K562 (cell line): ENCODE measurements at regions not wholly inside any gene's neighbourhood (a gene's known extent, or its start where the extent isn't known, plus 50 kb on each side); places are given as distances from the start of the nearest gene placed in this dataset.
A peak's percentile ranks its signal among the peaks of the same experiment; 100 is the strongest.

Source experiments
- ATAC-seq: fragments of 200-7000 bp; cut with Tn5 transposase; 3 replicates; pipeline ENCODE4 v1.9.1; 2020; ENCODE audit warnings: moderate library complexity
- BruUV-seq: library from RNA; stranded (reverse); fragments of 400-500 nt; replicated peaks from 2 replicates; lab custom pipeline; 2021; lab: Mats Ljungman, UMichigan
- CTCF ChIA-PET: fragments of 300-600 bp; formaldehyde crosslinking; extraction: SDS; loops from one replicate; lab custom pipeline; 2021; ENCODE audit warnings: low intra/inter-chr PET ratio; lab: Yijun Ruan, JAX
- POLR2A ChIA-PET: fragments of 300-600, 350-650 bp; sonication (Branson Sonifier 250); formaldehyde crosslinking; extraction: SDS; loops from one replicate; lab custom pipeline; 2021; ENCODE audit warnings: antibody characterized with exemption, inconsistent platforms; lab: Yijun Ruan, JAX
- DNase-seq, 4 experiments: peaks; one replicate each; pipeline versions ENCODE4 v3.0.0 to v3.0.0-alpha.2; 2011 to 2018; ENCODE audit warnings: low spot score in 3 of 4, mixed read lengths in 3 of 4; ENCODE audit errors: extremely low read depth in 1 of 4
- FAIRE-seq: peaks from 2 replicates; lab custom pipeline; 2011; peaks lifted over from hg19 to GRCh38; lab: Jason Lieb, UNC
- H2AFZ ChIP-seq: 2 replicates; pipeline ENCODE4 v1.6.0; 2011; ENCODE audit warnings: low read depth, low read length, control low read depth, inconsistent platforms
- H3K27ac ChIP-seq: fragments of 200-600 bp; 3 replicates; pipeline ENCODE4 v1.8.0; 2011; ENCODE audit warnings: low read depth, mild to moderate bottlenecking, control low read depth, inconsistent platforms, low read length, moderate library complexity, mixed read lengths; ENCODE audit errors: extremely low read depth
- H3K27me3 ChIP-seq, 2 experiments: fragments of 300-600 bp in 1 of 2; 2 replicates in 1 of 2; 3 replicates in 1 of 2; pipeline versions ENCODE4 v1.6.0 to v1.8.0; 2011; ENCODE audit warnings: inconsistent platforms in 2 of 2, low read length in 2 of 2, mild to moderate bottlenecking in 1 of 2, mixed read lengths in 1 of 2, moderate library complexity in 1 of 2; ENCODE audit not compliant: control insufficient read depth in 2 of 2, insufficient read depth in 2 of 2
- H3K36me3 ChIP-seq: fragments of 300-600 bp; 3 replicates; pipeline ENCODE4 v1.8.0; 2011; ENCODE audit warnings: mild to moderate bottlenecking, low read length, inconsistent platforms; ENCODE audit not compliant: control insufficient read depth, insufficient read depth
- H3K4me1 ChIP-seq, 2 experiments: fragments of 200-600 bp in 1 of 2; replicated peaks in 1 of 2; 2 replicates in 1 of 2; 3 replicates in 1 of 2; pipeline versions ENCODE4 v1.5.1 to v1.8.0; 2011; ENCODE audit warnings: inconsistent platforms in 2 of 2, low read length in 2 of 2, mild to moderate bottlenecking in 1 of 2, mixed read lengths in 1 of 2, moderate library complexity in 1 of 2; ENCODE audit not compliant: control insufficient read depth in 2 of 2, insufficient read depth in 2 of 2
- H3K4me2 ChIP-seq: 2 replicates; pipeline ENCODE4 v1.6.1; 2011; ENCODE audit warnings: low read length, control low read depth, inconsistent platforms, mixed read lengths; ENCODE audit not compliant: insufficient read depth
- H3K4me3 ChIP-seq: fragments of 200-600 bp; sonication (generic), shearing (Covaris generic); 2 replicates; pipeline ENCODE4 v1.5.1; 2016; ENCODE audit warnings: control low read depth, inconsistent platforms
- H3K79me2 ChIP-seq: fragments of 200-600 bp; 3 replicates; pipeline ENCODE4 v1.8.0; 2011; ENCODE audit warnings: low read length, inconsistent platforms; ENCODE audit not compliant: control insufficient read depth, insufficient read depth
- H3K9ac ChIP-seq, 2 experiments: 2 replicates each; pipeline versions ENCODE4 v1.6.0 to v1.6.1; 2011; ENCODE audit warnings: low read depth in 2 of 2, low read length in 2 of 2, control low read depth in 1 of 2, inconsistent platforms in 1 of 2, mild to moderate bottlenecking in 1 of 2, mixed read lengths in 1 of 2; ENCODE audit not compliant: insufficient read depth in 1 of 2
- H3K9me1 ChIP-seq: one replicate; pipeline ENCODE4 v1.6.0; 2011; ENCODE audit warnings: inconsistent platforms, mild to moderate bottlenecking, low read length, moderate library complexity; ENCODE audit not compliant: control insufficient read depth, insufficient read depth
- H3K9me3 ChIP-seq: replicated peaks from 2 replicates; pipeline ENCODE4 v1.5.1; 2011; ENCODE audit warnings: low read depth, low read length, inconsistent platforms; ENCODE audit not compliant: control insufficient read depth, insufficient read depth
- H4K20me1 ChIP-seq: replicated peaks from 2 replicates; pipeline ENCODE4 v1.6.1; 2011; ENCODE audit warnings: low read length, inconsistent platforms, mixed read lengths; ENCODE audit not compliant: control insufficient read depth, insufficient read depth
- BRD4 ChIP-seq: fragments of 200-600 bp; sonication (generic); IDR thresholded peaks from 2 replicates; pipeline ENCODE4 v1.6.1; 2017; ENCODE audit warnings: inconsistent platforms
- CAMTA2 ChIP-seq: fragments of 250-450 bp; sonication (Bioruptor Pico); conservative IDR thresholded peaks from 2 replicates; pipeline ENCODE4 v1.5.1; 2022
- CC2D1A ChIP-seq: fragments of 450-650 bp; IDR thresholded peaks from 2 replicates; pipeline ENCODE4 v1.6.1; 2017; ENCODE audit warnings: mild to moderate bottlenecking
- KLF10 ChIP-seq: fragments of 250-450 bp; sonication (Bioruptor Pico); IDR thresholded peaks from 2 replicates; pipeline ENCODE4 v1.6.1; 2021; ENCODE audit warnings: matching md5 sums
- NBN ChIP-seq: fragments of 450-650 bp; IDR thresholded peaks from 2 replicates; pipeline ENCODE4 v1.6.1; 2016; ENCODE audit warnings: low read depth, mild to moderate bottlenecking
- NCOA1 ChIP-seq: fragments of 450-650 bp; IDR thresholded peaks from 2 replicates; pipeline ENCODE4 v1.6.1; 2016; ENCODE audit warnings: low read depth
- ZC3H8 ChIP-seq: fragments of 450-650 bp; IDR thresholded peaks from 2 replicates; pipeline ENCODE4 v1.6.1; 2017
- ZNF175 ChIP-seq: fragments of 200-800 bp; sonication (Bioruptor generic); IDR thresholded peaks from 2 replicates; pipeline ENCODE4 v1.6.1; 2016; ENCODE audit warnings: low read depth, mild to moderate bottlenecking, missing genetic modification characterization, missing compliant biosample characterization
- ZNF197 ChIP-seq: fragments of 200-800 bp; sonication (Bioruptor generic); IDR thresholded peaks from 2 replicates; pipeline ENCODE4 v1.6.1; 2016; ENCODE audit warnings: low read depth, missing genetic modification characterization, missing compliant biosample characterization
- ZNF324 ChIP-seq: fragments of 250-450 bp; sonication (Bioruptor Pico); IDR thresholded peaks from 2 replicates; pipeline ENCODE4 v1.4.0; 2020; ENCODE audit warnings: mild to moderate bottlenecking
- WGBS: fragments of 100-300 bp; shearing (Covaris generic); methylation state at CpG from one replicate; pipeline ENCODE4 v1.1.6; 2016; ENCODE audit warnings: low coverage, mixed read lengths; ENCODE audit not compliant: insufficient coverage; ENCODE audit errors: missing lambda C conversion rate; 5-methylcytosine and 5-hydroxymethylcytosine counted together
- in situ Hi-C: fragments of 300-500 bp; cut with MboI; formaldehyde crosslinking; loops from 4 replicates; pipeline ENCODE4 v1.15.0; 2018; ENCODE audit warnings: inconsistent platforms, mixed read lengths
- intact Hi-C: fragments of 100-400 bp; cut with micrococcal nuclease; formaldehyde crosslinking; loops from 2 replicates; pipeline ENCODE4 v1.14.2; 2022
- TF ChIP-seq, protein P1 (sequence below): fragments of 450-650 bp; conservative IDR thresholded peaks from 2 replicates; pipeline ENCODE4 v1.6.1; 2016; ENCODE audit warnings: missing genetic modification characterization, low read depth, mild to moderate bottlenecking, control low read depth, missing compliant biosample characterization
- TF ChIP-seq, protein P2 (sequence below), 3 experiments: fragments of 200-800 bp in 1 of 3; fragments of 250-450 bp in 1 of 3; fragments of 450-650 bp in 1 of 3; sonication (Bioruptor Pico) in 1 of 3; sonication (Bioruptor generic) in 1 of 3; formaldehyde crosslinking in 1 of 3; IDR thresholded peaks; 2 replicates each; pipeline versions ENCODE4 v1.6.1 to v1.8.0; 2016 to 2022; ENCODE audit warnings: mild to moderate bottlenecking in 2 of 3, missing genetic modification characterization in 2 of 3, missing compliant biosample characterization in 1 of 3, moderate library complexity in 1 of 3
- TF ChIP-seq, protein P3 (sequence below): fragments of 450-650 bp; IDR thresholded peaks from 2 replicates; pipeline ENCODE4 v1.6.1; 2016
- TF ChIP-seq, protein P4 (sequence below): fragments of 250-450 bp; sonication (Bioruptor Pico); IDR thresholded peaks from 2 replicates; pipeline ENCODE4 v1.8.0; 2021; ENCODE audit warnings: moderate library complexity, mild to moderate bottlenecking, inconsistent platforms
- TF ChIP-seq, protein P5 (sequence below): fragments of 250-450 bp; sonication (Bioruptor Pico); IDR thresholded peaks from 2 replicates; pipeline ENCODE4 v1.5.0; 2021

DNA sequence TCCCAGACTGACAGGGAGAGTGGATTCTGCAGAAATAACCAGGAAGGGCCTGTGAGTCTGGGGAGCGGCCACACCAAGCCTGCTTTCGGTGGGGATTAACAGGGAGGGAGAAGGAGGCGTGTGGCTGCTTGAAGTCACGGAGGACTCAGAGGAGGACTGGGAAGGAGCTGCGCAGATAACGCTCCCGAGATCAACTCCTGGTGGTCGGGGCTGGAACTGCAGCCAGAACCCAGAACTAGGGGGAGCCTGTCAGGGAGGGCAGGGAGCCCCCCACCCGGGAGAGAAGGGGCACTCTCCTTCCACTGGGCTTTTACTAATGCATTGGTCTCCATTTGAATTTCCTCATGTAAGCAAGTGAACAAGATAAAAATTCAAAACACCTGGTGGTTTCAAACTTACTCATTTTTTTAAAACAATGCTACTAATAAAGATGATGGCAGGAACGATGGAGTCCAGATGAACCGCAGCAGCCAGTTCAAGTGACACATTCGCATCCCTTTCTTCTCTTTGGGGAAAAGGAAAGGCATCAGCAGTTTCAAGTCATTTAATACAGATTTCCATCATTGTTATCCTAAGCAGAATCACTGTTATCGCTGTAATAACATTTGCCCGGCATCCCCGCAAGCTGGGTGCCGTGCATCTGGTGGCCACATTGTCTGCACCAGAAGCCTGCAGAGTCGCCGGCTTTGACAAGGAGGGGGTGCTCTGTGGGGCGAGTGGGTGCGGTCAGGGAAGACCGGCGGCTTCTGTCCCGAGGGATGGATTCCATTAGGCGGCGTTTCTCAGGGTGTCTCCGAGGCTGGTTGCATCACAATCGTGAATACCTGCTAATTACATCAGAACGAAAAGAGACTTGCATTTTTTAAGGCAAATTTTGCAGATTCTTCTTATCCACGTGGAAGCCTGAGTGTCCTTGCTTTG, 183.0 kb downstream of the FOXL1 start:
- Histone ChIP-seq H3K79me2 (no peaks in the 10 kb centered on the region), H3K9me1 (no peaks in the 10 kb centered on the region), H2AFZ (no peak overlapping the region), H3K4me3 (no peak overlapping the region), H3K9me3 (no peaks in the 10 kb centered on the region), H4K20me1 (peaks cover 5% of the 10 kb centered on the region; the same call in 1 of the 2 replicates), H3K4me2 (no peak overlapping the region), H3K36me3 (no peaks in the 10 kb centered on the region), H3K9ac (no peak overlapping the region), H3K4me1 (no peaks in the 10 kb centered on the region), H3K27ac (no peak overlapping the region), H3K27me3 (peaks cover 26 to 56% of the 10 kb centered on the region in 2 experiments)
- ATAC-seq (peak; percentile 90), DNase-seq (peak; percentile 63 to 80 (median 74)), FAIRE-seq (no peak)
- in situ Hi-C loops (no loop called here), intact Hi-C loops (no loop called here)
- WGBS, result 6% methylated on average over 25 of the region's 29 CpGs
- no TSS peak for BruUV-seq
- ChIA-PET POLR2A (interaction anchor here (0.6 kb wide), 1 partner anchor 52 kb away, joined by 3 read pairs; no protein-coding TSS in a partner anchor), CTCF (no interaction called here)
- TF ChIP-seq, protein P1, sequence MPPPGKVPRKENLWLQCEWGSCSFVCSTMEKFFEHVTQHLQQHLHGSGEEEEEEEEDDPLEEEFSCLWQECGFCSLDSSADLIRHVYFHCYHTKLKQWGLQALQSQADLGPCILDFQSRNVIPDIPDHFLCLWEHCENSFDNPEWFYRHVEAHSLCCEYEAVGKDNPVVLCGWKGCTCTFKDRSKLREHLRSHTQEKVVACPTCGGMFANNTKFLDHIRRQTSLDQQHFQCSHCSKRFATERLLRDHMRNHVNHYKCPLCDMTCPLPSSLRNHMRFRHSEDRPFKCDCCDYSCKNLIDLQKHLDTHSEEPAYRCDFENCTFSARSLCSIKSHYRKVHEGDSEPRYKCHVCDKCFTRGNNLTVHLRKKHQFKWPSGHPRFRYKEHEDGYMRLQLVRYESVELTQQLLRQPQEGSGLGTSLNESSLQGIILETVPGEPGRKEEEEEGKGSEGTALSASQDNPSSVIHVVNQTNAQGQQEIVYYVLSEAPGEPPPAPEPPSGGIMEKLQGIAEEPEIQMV (tag), result peak; percentile 96
- TF ChIP-seq, protein P2, sequence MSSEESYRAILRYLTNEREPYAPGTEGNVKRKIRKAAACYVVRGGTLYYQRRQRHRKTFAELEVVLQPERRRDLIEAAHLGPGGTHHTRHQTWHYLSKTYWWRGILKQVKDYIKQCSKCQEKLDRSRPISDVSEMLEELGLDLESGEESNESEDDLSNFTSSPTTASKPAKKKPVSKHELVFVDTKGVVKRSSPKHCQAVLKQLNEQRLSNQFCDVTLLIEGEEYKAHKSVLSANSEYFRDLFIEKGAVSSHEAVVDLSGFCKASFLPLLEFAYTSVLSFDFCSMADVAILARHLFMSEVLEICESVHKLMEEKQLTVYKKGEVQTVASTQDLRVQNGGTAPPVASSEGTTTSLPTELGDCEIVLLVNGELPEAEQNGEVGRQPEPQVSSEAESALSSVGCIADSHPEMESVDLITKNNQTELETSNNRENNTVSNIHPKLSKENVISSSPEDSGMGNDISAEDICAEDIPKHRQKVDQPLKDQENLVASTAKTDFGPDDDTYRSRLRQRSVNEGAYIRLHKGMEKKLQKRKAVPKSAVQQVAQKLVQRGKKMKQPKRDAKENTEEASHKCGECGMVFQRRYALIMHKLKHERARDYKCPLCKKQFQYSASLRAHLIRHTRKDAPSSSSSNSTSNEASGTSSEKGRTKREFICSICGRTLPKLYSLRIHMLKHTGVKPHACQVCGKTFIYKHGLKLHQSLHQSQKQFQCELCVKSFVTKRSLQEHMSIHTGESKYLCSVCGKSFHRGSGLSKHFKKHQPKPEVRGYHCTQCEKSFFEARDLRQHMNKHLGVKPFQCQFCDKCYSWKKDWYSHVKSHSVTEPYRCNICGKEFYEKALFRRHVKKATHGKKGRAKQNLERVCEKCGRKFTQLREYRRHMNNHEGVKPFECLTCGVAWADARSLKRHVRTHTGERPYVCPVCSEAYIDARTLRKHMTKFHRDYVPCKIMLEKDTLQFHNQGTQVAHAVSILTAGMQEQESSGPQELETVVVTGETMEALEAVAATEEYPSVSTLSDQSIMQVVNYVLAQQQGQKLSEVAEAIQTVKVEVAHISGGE (CRISPR knock-in tag; IDR thresholded peaks at IDR 0.05), result no peak
- no peak for TF ChIP-seq BRD4
- no peak for TF ChIP-seq KLF10
- TF ChIP-seq, protein P3, sequence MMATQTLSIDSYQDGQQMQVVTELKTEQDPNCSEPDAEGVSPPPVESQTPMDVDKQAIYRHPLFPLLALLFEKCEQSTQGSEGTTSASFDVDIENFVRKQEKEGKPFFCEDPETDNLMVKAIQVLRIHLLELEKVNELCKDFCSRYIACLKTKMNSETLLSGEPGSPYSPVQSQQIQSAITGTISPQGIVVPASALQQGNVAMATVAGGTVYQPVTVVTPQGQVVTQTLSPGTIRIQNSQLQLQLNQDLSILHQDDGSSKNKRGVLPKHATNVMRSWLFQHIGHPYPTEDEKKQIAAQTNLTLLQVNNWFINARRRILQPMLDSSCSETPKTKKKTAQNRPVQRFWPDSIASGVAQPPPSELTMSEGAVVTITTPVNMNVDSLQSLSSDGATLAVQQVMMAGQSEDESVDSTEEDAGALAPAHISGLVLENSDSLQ, result peak; percentile 20; the same call in 1 of the 2 replicates
- TF ChIP-seq ZNF175, result no peak
- TF ChIP-seq ZNF324 (CRISPR knock-in tag), result no peak
- TF ChIP-seq CC2D1A, result peak; percentile 99
- TF ChIP-seq NBN, result no peak
- TF ChIP-seq, protein P4, sequence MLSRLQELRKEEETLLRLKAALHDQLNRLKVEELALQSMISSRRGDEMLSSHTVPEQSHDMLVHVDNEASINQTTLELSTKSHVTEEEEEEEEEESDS (CRISPR knock-in tag), result no peak
- TF ChIP-seq ZC3H8, result no peak
- TF ChIP-seq, protein P5, sequence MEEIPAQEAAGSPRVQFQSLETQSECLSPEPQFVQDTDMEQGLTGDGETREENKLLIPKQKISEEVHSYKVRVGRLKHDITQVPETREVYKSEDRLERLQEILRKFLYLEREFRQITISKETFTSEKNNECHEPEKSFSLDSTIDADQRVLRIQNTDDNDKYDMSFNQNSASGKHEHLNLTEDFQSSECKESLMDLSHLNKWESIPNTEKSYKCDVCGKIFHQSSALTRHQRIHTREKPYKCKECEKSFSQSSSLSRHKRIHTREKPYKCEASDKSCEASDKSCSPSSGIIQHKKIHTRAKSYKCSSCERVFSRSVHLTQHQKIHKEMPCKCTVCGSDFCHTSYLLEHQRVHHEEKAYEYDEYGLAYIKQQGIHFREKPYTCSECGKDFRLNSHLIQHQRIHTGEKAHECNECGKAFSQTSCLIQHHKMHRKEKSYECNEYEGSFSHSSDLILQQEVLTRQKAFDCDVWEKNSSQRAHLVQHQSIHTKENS (CRISPR knock-in tag), result no peak
- TF ChIP-seq NCOA1, result no peak
- TF ChIP-seq ZNF197 (CRISPR knock-in tag), result no peak
- TF ChIP-seq CAMTA2, result no peak
